Thyroid gland (tissue), 4 donors: ENCODE measurements at regions not wholly inside any gene's neighbourhood (a gene's known extent, or its start where the extent isn't known, plus 50 kb on each side); places are given as distances from the start of the nearest gene placed in this dataset.
A peak's percentile ranks its signal among the peaks of the same experiment; 100 is the strongest.

Experiments used
- DNase-seq, 2 donors: peaks; one replicate each; pipeline ENCODE4 v3.0.0-alpha.2; 2019
- H3K27ac ChIP-seq, 3 donors: fragments of 200-600 bp; sonication (generic); 1 replicate in 2 of 3; 2 replicates in 1 of 3; pipeline ENCODE4 v1.5.1; 2016 to 2019; ENCODE audit warnings: mild to moderate bottlenecking in 1 of 3, moderate library complexity in 1 of 3
- H3K27me3 ChIP-seq: fragments of 200-600 bp; sonication (generic); one replicate; pipeline ENCODE4 v1.5.1; 2019
- H3K36me3 ChIP-seq, 2 donors: fragments of 200-600 bp; sonication (generic); one replicate each; pipeline ENCODE4 v1.5.1; 2016 to 2019
- H3K4me1 ChIP-seq, 2 donors: fragments of 200-600 bp; sonication (generic); one replicate each; pipeline ENCODE4 v1.5.1; 2017 to 2019
- H3K4me3 ChIP-seq, 3 donors: fragments of 200-600 bp; sonication (generic); replicated peaks in 1 of 3; 1 replicate in 2 of 3; 2 replicates in 1 of 3; pipeline ENCODE4 v1.5.1; 2016; ENCODE audit warnings: mild to moderate bottlenecking in 1 of 3
- H3K9me3 ChIP-seq: fragments of 200-600 bp; sonication (generic); one replicate; pipeline ENCODE4 v1.5.1; 2017
- CTCF ChIP-seq, 6 experiments: fragments of 200-600 bp in 3 of 6; fragments of 450-650 bp in 3 of 6; sonication (generic) in 3 of 6; IDR thresholded peaks; one replicate each; pipeline ENCODE4 v1.5.1; 2016 to 2019; ENCODE audit warnings: antibody characterized with exemption in 6 of 6, mild to moderate bottlenecking in 2 of 6, inconsistent platforms in 1 of 6, moderate library complexity in 1 of 6
- POLR2A ChIP-seq, 2 donors: fragments of 450-650 bp; IDR thresholded peaks; one replicate each; pipeline ENCODE4 v1.6.1; 2017; ENCODE audit warnings: antibody characterized with exemption in 2 of 2, mild to moderate bottlenecking in 2 of 2, moderate library complexity in 1 of 2
- WGBS, 2 donors: methylation state at CpG; one replicate each; pipeline ENCODE4 v1.1.5; 2017; 5-methylcytosine and 5-hydroxymethylcytosine counted together
- intact Hi-C: fragments of 100-400 bp; cut with DNase I; formaldehyde crosslinking; loops from one replicate; pipeline ENCODE4 v1.15.1; 2023

GRCh38 chr14:49240383-49240782 lies 345.8 kb downstream of the RPS29 start:
- no peaks in the 10 kb centered on the region for H3K4me1 ChIP-seq
- TF ChIP-seq POLR2A (IDR thresholded peaks at IDR 0.05) (no peak), CTCF (IDR thresholded peaks at IDR 0.05) (no peak)
- no peaks in the 10 kb centered on the region for H3K27me3 ChIP-seq
- no peaks in the 10 kb centered on the region for H3K36me3 ChIP-seq
- DNase-seq: no peak
- WGBS, 2 donors: 64 to 66% methylated on average over 4 of the region's 4 CpGs
- no peaks in the 10 kb centered on the region for H3K9me3 ChIP-seq
- H3K4me3 ChIP-seq: no peak overlapping the region
- no peak overlapping the region for H3K27ac ChIP-seq
- intact Hi-C loops: no loop called here

- WGBS, 2 donors: 88 to 92% methylated on average over 4 of the region's 4 CpGs
- H3K27me3 ChIP-seq: no peaks in the 10 kb centered on the region
- no peak overlapping the region for H3K4me3 ChIP-seq
- no peaks in the 10 kb centered on the region for H3K9me3 ChIP-seq
- H3K27ac ChIP-seq: no peak overlapping the region
- no peak for TF ChIP-seq POLR2A (IDR thresholded peaks at IDR 0.05)
- no peak for TF ChIP-seq CTCF (IDR thresholded peaks at IDR 0.05)
- no peaks in the 10 kb centered on the region for H3K4me1 ChIP-seq
- H3K36me3 ChIP-seq: no peaks in the 10 kb centered on the region
- intact Hi-C loops: no loop called here
- DNase-seq: no peak
Observed at GRCh38 chr14:49228552-49228951, 357.6 kb downstream of the RPS29 start.

GRCh38 chr14:49221316-49221715 lies 364.9 kb downstream of the RPS29 start:
- TF ChIP-seq CTCF (IDR thresholded peaks at IDR 0.05) (no peak), POLR2A (IDR thresholded peaks at IDR 0.05) (no peak)
- intact Hi-C loops: no loop called here
- Histone ChIP-seq H3K4me3 (no peak overlapping the region), H3K9me3 (no peaks in the 10 kb centered on the region), H3K36me3 (no peaks in the 10 kb centered on the region), H3K27me3 (no peaks in the 10 kb centered on the region), H3K27ac (no peak overlapping the region), H3K4me1 (peaks cover 0 to 18% of the 10 kb centered on the region in 2 donors)
- 48 to 49% methylated on average over 3 of the region's 3 CpGs for WGBS, 2 donors
- DNase-seq: peak in 1 of 2 donors; percentile 3

- Histone ChIP-seq H3K4me3 (no peak overlapping the region), H3K9me3 (no peaks in the 10 kb centered on the region), H3K4me1 (peaks cover 0 to 18% of the 10 kb centered on the region in 2 donors), H3K27ac (no peak overlapping the region), H3K27me3 (no peaks in the 10 kb centered on the region), H3K36me3 (no peaks in the 10 kb centered on the region)
- 10 to 40% methylated on average over 3 of the region's 3 CpGs for WGBS, 2 donors
- intact Hi-C loops: no loop called here
- no peak for TF ChIP-seq POLR2A (IDR thresholded peaks at IDR 0.05)
- TF ChIP-seq CTCF (IDR thresholded peaks at IDR 0.05): no peak
- peak; percentile 89 to 92 for DNase-seq
Observed at GRCh38 chr14:49220492-49220891, 365.7 kb downstream of the RPS29 start.

GRCh38 chr14:49218436-49219092 lies 367.6 kb downstream of the RPS29 start:
- Histone ChIP-seq H3K4me3 (no peak overlapping the region), H3K36me3 (no peaks in the 10 kb centered on the region), H3K27me3 (no peaks in the 10 kb centered on the region), H3K4me1 (peaks cover 0 to 18% of the 10 kb centered on the region in 2 donors), H3K27ac (no peak overlapping the region), H3K9me3 (no peaks in the 10 kb centered on the region)
- 51 to 59% methylated on average over 5 of the region's 5 CpGs for WGBS, 2 donors
- intact Hi-C loops: no loop called here
- TF ChIP-seq POLR2A (IDR thresholded peaks at IDR 0.05): no peak
- TF ChIP-seq CTCF (IDR thresholded peaks at IDR 0.05): no peak
- peak; percentile 6 to 11 for DNase-seq
